HepG2 (cell line): ENCODE measurements at regions not wholly inside any gene's neighbourhood (a gene's known extent, or its start where the extent isn't known, plus 50 kb on each side); places are given as distances from the start of the nearest gene placed in this dataset.

Experiments
- MYC ChIP-seq: sonication (generic); formaldehyde crosslinking; IDR thresholded peaks from 2 replicates; pipeline ENCODE4 v1.9.0; 2021; ENCODE audit warnings: missing genetic modification reagents, borderline replicate concordance
- POLR2A ChIP-seq, 2 experiments: IDR thresholded peaks; 2 replicates each; pipeline ENCODE4 v1.6.1; 2011; ENCODE audit warnings: low read depth in 2 of 2, low read length in 2 of 2, mild to moderate bottlenecking in 1 of 2, moderate library complexity in 1 of 2; ENCODE audit not compliant: insufficient read depth in 1 of 2
- ZBTB43 ChIP-seq: sonication (generic); formaldehyde crosslinking; conservative IDR thresholded peaks from 2 replicates; pipeline ENCODE4 v1.4.0; 2020; ENCODE audit warnings: missing genetic modification reagents
- ZNF224 ChIP-seq: sonication (generic); formaldehyde crosslinking; IDR thresholded peaks from 2 replicates; pipeline ENCODE4 v1.5.0; 2020; ENCODE audit warnings: mild to moderate bottlenecking, missing genetic modification reagents
- ZSCAN9 ChIP-seq: IDR thresholded peaks from 2 replicates; pipeline ENCODE4 v1.6.1; 2016; ENCODE audit warnings: borderline replicate concordance

GRCh38 chr4:153116801-153117200 is 87.4 kb upstream of the TRIM2 start:
- TF ChIP-seq POLR2A (IDR thresholded peaks at IDR 0.05; ENCODE audit: insufficient read depth in 1 of 2, low read depth in 2 of 2, low read length in 2 of 2) = no peak
- no peak for TF ChIP-seq MYC (CRISPR knock-in tag)
- no peak for TF ChIP-seq ZSCAN9 (CRISPR knock-in tag)
- TF ChIP-seq ZNF224 = no peak
- TF ChIP-seq ZBTB43 (CRISPR knock-in tag) = no peak
